GM18502 (cell line): ENCODE measurements at regions not wholly inside any gene's neighbourhood (a gene's known extent, or its start where the extent isn't known, plus 50 kb on each side); places are given as distances from the start of the nearest gene placed in this dataset.
"Not testable (repeated sequence)": the region's sequence is repeated elsewhere in the genome, so short reads cannot be mapped to it uniquely, and the experiment has no call there.

ENCODE experiments used
- ATAC-seq: cut with Tn5 transposase; IDR thresholded peaks from one replicate; pipeline ENCODE4 v1.9.1; 2021; ENCODE audit warnings: mild to moderate bottlenecking; ENCODE audit not compliant: unreplicated experiment, poor library complexity

- ATAC-seq, result no peak
Measured at GRCh38 chr4:153884325-153884724, 95.4 kb upstream of the SFRP2 start.

- no peak for ATAC-seq
Measured at GRCh38 chr4:153880983-153881382, 92.1 kb upstream of the SFRP2 start.

GRCh38 chr4:153877898-153878297 is 89.0 kb upstream of the SFRP2 start:
- ATAC-seq, result no peak

GRCh38 chr4:153873741-153874140 is 84.9 kb upstream of the SFRP2 start:
- no peak for ATAC-seq

- ATAC-seq, result not testable (repeated sequence)
Measured at GRCh38 chr4:153866766-153867165, 77.9 kb upstream of the SFRP2 start.

GRCh38 chr4:153852501-153852900 is 63.6 kb upstream of the SFRP2 start:
- ATAC-seq, result no peak

- no peak for ATAC-seq
Measured at GRCh38 chr4:153850533-153851280, 61.8 kb upstream of the SFRP2 start.

GRCh38 chr4:153844144-153844543 is 55.3 kb upstream of the SFRP2 start:
- ATAC-seq, result no peak
